GM19397 (cell line): ENCODE measurements at regions not wholly inside any gene's neighbourhood (a gene's known extent, or its start where the extent isn't known, plus 50 kb on each side); places are given as distances from the start of the nearest gene placed in this dataset.
"Not testable (repeated sequence)": the region's sequence is repeated elsewhere in the genome, so short reads cannot be mapped to it uniquely, and the experiment has no call there.

ENCODE experiments used
- ATAC-seq: cut with Tn5 transposase; IDR thresholded peaks from one replicate; pipeline ENCODE4 v1.9.1; 2021; ENCODE audit warnings: mild to moderate bottlenecking, moderate library complexity; ENCODE audit not compliant: unreplicated experiment

- no peak for ATAC-seq
Measured at GRCh38 chr18:11468617-11469016, 140.8 kb upstream of the SLC35G4 start.

- no peak for ATAC-seq
Measured at GRCh38 chr18:11468120-11468519, 141.3 kb upstream of the SLC35G4 start.

- no peak for ATAC-seq
Measured at GRCh38 chr18:11467611-11468010, 141.8 kb upstream of the SLC35G4 start.

GRCh38 chr18:11464129-11464528 lies 145.3 kb upstream of the SLC35G4 start:
- no peak for ATAC-seq

- ATAC-seq: no peak
Measured at GRCh38 chr18:11458447-11458846, 150.9 kb upstream of the SLC35G4 start.

GRCh38 chr18:11457853-11458252 lies 151.5 kb upstream of the SLC35G4 start:
- ATAC-seq: not testable (repeated sequence)

GRCh38 chr18:11454040-11454439 lies 155.4 kb upstream of the SLC35G4 start:
- ATAC-seq: no peak

GRCh38 chr18:11444169-11444568 lies 165.2 kb upstream of the SLC35G4 start:
- ATAC-seq: not testable (repeated sequence)

- ATAC-seq: no peak
Measured at GRCh38 chr18:11437046-11437445, 172.3 kb upstream of the SLC35G4 start.

- ATAC-seq: no peak
Measured at GRCh38 chr18:11432360-11432811, 177.0 kb upstream of the SLC35G4 start.

GRCh38 chr18:11429876-11430275 lies 179.5 kb upstream of the SLC35G4 start:
- ATAC-seq: no peak

GRCh38 chr18:11425211-11425610 lies 184.2 kb upstream of the SLC35G4 start:
- ATAC-seq: no peak

GRCh38 chr18:11419338-11419737 lies 190.1 kb upstream of the SLC35G4 start:
- ATAC-seq: no peak

GRCh38 chr18:11412811-11413210 lies 196.6 kb upstream of the SLC35G4 start:
- no peak for ATAC-seq

- ATAC-seq: no peak
Measured at GRCh38 chr18:11411048-11411447, 198.3 kb upstream of the SLC35G4 start.

- ATAC-seq: no peak
Measured at GRCh38 chr18:11408555-11409065, 200.8 kb upstream of the SLC35G4 start.

GRCh38 chr18:11407940-11408339 lies 201.5 kb upstream of the SLC35G4 start:
- no peak for ATAC-seq

- ATAC-seq: no peak
Measured at GRCh38 chr18:11405804-11406203, 203.6 kb upstream of the SLC35G4 start.

GRCh38 chr18:11400703-11401102 lies 208.7 kb upstream of the SLC35G4 start:
- no peak for ATAC-seq

- no peak for ATAC-seq
Measured at GRCh38 chr18:11398625-11399024, 210.8 kb upstream of the SLC35G4 start.

GRCh38 chr18:11392980-11393885 lies 216.2 kb upstream of the SLC35G4 start:
- no peak for ATAC-seq

- ATAC-seq: no peak
Measured at GRCh38 chr18:11392292-11392691, 217.1 kb upstream of the SLC35G4 start.
